ENCODE measurements at regions not wholly inside any gene's neighbourhood (a gene's known extent, or its start where the extent isn't known, plus 50 kb on each side); places are given as distances from the start of the nearest gene placed in this dataset.

DNA sequence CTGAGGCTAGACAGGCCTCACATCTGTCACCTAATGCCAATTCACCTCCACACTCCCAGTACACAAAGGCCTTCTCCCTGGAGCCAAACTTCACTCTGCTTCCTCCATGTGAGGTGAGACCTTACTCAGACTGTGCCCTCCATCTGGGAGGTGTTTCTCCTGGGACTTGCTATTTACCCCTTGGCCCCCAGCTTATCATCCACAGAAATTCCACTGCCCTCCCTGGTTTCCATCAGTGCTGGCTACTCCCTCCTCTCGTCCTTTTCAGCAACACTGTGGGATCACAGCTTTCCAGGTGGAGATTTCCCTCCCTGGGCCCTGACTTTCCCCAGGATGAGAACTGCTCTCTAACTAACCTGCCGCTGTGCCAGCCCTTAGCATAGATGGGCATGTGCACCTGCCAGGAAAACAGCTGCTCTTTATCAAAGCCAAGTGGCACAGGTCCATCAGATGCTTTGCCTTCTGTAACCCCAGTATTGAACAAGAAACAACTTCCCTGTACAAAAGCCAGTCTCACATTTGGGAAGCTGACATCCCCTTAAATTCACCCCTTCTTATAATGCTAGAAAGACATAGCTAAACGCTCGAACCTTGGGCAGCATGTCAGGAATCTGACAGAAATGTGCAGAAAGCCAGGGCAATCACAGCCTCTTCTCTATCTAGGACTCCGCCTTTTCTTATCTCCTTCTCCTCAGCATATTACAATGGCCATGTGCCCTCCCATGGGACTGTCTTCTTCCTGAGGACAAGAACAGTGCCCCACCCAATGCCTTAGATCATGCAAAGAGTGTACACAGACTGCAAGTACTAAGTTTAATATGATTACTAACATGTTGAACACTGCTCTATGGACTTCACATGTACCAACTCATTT lies 535.5 kb upstream of the ID2 start (continued):
- TF ChIP-seq, protein P1, sequence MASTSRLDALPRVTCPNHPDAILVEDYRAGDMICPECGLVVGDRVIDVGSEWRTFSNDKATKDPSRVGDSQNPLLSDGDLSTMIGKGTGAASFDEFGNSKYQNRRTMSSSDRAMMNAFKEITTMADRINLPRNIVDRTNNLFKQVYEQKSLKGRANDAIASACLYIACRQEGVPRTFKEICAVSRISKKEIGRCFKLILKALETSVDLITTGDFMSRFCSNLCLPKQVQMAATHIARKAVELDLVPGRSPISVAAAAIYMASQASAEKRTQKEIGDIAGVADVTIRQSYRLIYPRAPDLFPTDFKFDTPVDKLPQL (IDR thresholded peaks at IDR 0.05; ENCODE audit: extremely low read depth, insufficient read length) = no peak
- TF ChIP-seq ZC3H8 (IDR thresholded peaks at IDR 0.05) (no peak), PTBP1 (IDR thresholded peaks at IDR 0.05; ENCODE audit: low read depth, low read length) (no peak), ZKSCAN8 (CRISPR knock-in tag; IDR thresholded peaks at IDR 0.05) (no peak), ZBTB34 (CRISPR knock-in tag; IDR thresholded peaks at IDR 0.05) (no peak), ESRRA (IDR thresholded peaks at IDR 0.05; ENCODE audit: borderline replicate concordance, low read depth) (no peak), PHB2 (IDR thresholded peaks at IDR 0.05; ENCODE audit: low read depth) (no peak), MXD1 (CRISPR knock-in tag; IDR thresholded peaks at IDR 0.05; ENCODE audit: borderline replicate concordance, poor library complexity, severe bottlenecking) (no peak), CC2D1A (IDR thresholded peaks at IDR 0.05) (no peak), PYGO2 (tag; IDR thresholded peaks at IDR 0.05) (no peak), SLC30A9 (CRISPR knock-in tag; IDR thresholded peaks at IDR 0.05) (no peak), RAD51 (IDR thresholded peaks at IDR 0.05; ENCODE audit: borderline replicate concordance, low read depth) (no peak)

All from K562 (cell line).